Sigmoid colon (tissue), 6 donors: ENCODE measurements at regions not wholly inside any gene's neighbourhood (a gene's known extent, or its start where the extent isn't known, plus 50 kb on each side); places are given as distances from the start of the nearest gene placed in this dataset.

Source experiments
- DNase-seq: peaks from one replicate; pipeline ENCODE4 v3.0.0-alpha.2; 2019
- H3K27ac ChIP-seq, 4 donors: fragments of 200-600 bp; sonication (generic); one replicate each; pipeline ENCODE4 v1.5.1; 2016 to 2019; ENCODE audit warnings: mild to moderate bottlenecking in 1 of 4
- H3K27me3 ChIP-seq, 3 donors: fragments of 200-600 bp; sonication (generic); one replicate each; pipeline ENCODE4 v1.5.1; 2019; ENCODE audit warnings: mild to moderate bottlenecking in 1 of 3
- H3K36me3 ChIP-seq, 4 donors: fragments of 200-600 bp; sonication (generic); one replicate each; pipeline ENCODE4 v1.5.1; 2016 to 2019
- H3K4me1 ChIP-seq, 4 donors: fragments of 200-600 bp; sonication (generic); one replicate each; pipeline ENCODE4 v1.5.1; 2017 to 2019
- H3K4me3 ChIP-seq, 4 donors: fragments of 200-600 bp; sonication (generic); one replicate each; pipeline ENCODE4 v1.5.1; 2017 to 2019; ENCODE audit warnings: mild to moderate bottlenecking in 2 of 4, moderate library complexity in 1 of 4
- H3K9me3 ChIP-seq, 4 donors: fragments of 200-600 bp in 3 of 4; sonication (generic) in 3 of 4; one replicate each; pipeline versions ENCODE4 v1.5.1 to v1.6.1; 2013 to 2019
- EP300 ChIP-seq, 4 donors: sonication (generic); formaldehyde crosslinking; IDR thresholded peaks; one replicate each; pipeline ENCODE4 v1.6.1; 2017; ENCODE audit warnings: antibody characterized with exemption in 4 of 4
- POLR2A ChIP-seq, 2 donors: fragments of 450-650 bp; IDR thresholded peaks; one replicate each; pipeline ENCODE4 v1.6.1; 2016; ENCODE audit warnings: antibody characterized with exemption in 2 of 2, mild to moderate bottlenecking in 2 of 2, moderate library complexity in 2 of 2
- POLR2AphosphoS5 ChIP-seq, 4 donors: sonication (generic); formaldehyde crosslinking; IDR thresholded peaks; one replicate each; pipeline ENCODE4 v1.6.1; 2017; ENCODE audit warnings: antibody characterized with exemption in 4 of 4
- WGBS, 2 donors: extraction: QIAGEN DNeasy Blood & Tissue Kit; methylation state at CpG; one replicate each; pipeline ENCODE4 v1.1.7; 2013; 5-methylcytosine and 5-hydroxymethylcytosine counted together
- intact Hi-C: fragments of 100-400 bp; cut with DNase I; formaldehyde crosslinking; loops from one replicate; pipeline ENCODE4 v1.15.1; 2023
- TF ChIP-seq, protein P1 (sequence below), 4 experiments: fragments of 450-650 bp in 3 of 4; fragments of 200-600 bp in 1 of 4; IDR thresholded peaks; one replicate each; pipeline ENCODE4 v1.5.1; 2016 to 2019; ENCODE audit warnings: antibody characterized with exemption in 4 of 4, mild to moderate bottlenecking in 3 of 4, moderate library complexity in 2 of 4
- donor health status: healthy with polysubstance abuse.
- donor health status: healthy.

DNA sequence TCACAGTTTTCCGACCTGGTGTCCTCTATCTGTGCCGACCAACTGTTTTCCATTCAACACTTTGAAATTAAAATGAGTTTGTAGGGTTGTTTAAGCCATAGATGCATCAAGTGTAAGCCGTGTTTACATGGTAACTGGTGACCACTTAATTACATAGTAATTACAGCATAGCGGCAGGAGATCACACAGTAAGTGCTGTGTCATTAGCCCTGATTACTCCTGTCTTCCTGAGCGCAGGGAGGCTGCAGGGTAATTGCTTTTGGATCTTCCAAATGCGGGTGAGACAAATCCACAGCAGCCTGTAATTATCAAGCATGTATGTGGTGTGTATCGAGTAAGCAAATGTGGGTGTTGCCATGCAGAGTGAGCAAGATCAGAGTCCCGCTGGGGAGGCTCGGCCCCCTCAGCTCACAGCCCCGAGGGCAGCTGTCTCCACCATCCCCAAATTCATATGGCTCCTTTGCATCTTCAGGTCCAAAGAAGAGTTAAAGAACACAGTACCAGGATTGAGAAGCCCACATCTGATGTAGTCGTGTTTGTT is 71.5 kb upstream of the HDAC4 start:
- H3K36me3 ChIP-seq = no peaks in the 10 kb centered on the region
- H3K4me3 ChIP-seq = no peak overlapping the region
- no peak overlapping the region for H3K27ac ChIP-seq
- WGBS, 2 donors = 39 to 56% methylated on average over 11 of the region's 11 CpGs
- no peaks in the 10 kb centered on the region for H3K9me3 ChIP-seq
- TF ChIP-seq POLR2A (IDR thresholded peaks at IDR 0.05) (no peak), EP300 (IDR thresholded peaks at IDR 0.05) (no peak), POLR2AphosphoS5 (IDR thresholded peaks at IDR 0.05) (no peak)
- TF ChIP-seq, protein P1, sequence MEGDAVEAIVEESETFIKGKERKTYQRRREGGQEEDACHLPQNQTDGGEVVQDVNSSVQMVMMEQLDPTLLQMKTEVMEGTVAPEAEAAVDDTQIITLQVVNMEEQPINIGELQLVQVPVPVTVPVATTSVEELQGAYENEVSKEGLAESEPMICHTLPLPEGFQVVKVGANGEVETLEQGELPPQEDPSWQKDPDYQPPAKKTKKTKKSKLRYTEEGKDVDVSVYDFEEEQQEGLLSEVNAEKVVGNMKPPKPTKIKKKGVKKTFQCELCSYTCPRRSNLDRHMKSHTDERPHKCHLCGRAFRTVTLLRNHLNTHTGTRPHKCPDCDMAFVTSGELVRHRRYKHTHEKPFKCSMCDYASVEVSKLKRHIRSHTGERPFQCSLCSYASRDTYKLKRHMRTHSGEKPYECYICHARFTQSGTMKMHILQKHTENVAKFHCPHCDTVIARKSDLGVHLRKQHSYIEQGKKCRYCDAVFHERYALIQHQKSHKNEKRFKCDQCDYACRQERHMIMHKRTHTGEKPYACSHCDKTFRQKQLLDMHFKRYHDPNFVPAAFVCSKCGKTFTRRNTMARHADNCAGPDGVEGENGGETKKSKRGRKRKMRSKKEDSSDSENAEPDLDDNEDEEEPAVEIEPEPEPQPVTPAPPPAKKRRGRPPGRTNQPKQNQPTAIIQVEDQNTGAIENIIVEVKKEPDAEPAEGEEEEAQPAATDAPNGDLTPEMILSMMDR (IDR thresholded peaks at IDR 0.05) = no peak
- intact Hi-C loops = no loop called here
- no peaks in the 10 kb centered on the region for H3K27me3 ChIP-seq
- H3K4me1 ChIP-seq = no peaks in the 10 kb centered on the region
- peak; percentile 14 for DNase-seq

DNA sequence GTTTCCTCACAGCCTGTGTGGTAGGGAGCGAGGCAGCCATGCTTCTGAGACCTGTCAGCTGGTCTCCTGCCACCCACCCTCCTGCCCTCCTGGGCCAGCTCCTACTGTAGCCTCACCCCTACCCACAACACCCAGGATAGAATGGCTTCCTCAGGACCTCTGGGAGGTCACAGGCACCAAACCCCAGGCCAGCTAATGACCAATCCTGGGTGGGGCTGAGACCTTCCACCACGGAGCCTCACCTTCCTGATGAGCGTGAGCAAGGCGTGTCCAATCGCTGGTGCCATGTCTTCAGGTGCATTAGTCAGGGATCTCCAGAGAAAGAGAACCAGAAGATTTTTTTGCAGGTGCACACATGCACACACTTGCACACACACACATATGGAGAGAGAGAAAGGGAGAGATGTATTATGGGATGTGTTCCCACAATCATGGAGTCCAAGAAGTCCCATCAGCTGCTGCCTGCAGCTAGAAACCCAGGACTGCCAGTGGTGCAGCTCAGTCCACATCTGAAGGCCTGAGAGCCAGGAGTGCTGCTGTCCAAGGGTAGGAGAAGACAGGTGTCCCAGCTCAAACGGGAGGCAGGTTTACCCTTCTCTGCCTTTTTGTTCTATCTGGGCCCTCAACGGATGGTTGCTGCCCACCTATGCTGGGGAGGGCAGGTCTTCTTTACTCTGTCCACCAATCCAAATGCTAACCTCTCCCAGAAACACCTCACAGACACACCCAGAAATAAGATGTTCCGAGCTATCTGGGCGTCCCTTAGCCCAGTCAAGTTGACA is 70.4 kb upstream of the HDAC4 start:
- no peaks in the 10 kb centered on the region for H3K4me1 ChIP-seq
- DNase-seq = peak; percentile 25
- WGBS, 2 donors = 81 to 88% methylated on average over 9 of the region's 9 CpGs

DNA sequence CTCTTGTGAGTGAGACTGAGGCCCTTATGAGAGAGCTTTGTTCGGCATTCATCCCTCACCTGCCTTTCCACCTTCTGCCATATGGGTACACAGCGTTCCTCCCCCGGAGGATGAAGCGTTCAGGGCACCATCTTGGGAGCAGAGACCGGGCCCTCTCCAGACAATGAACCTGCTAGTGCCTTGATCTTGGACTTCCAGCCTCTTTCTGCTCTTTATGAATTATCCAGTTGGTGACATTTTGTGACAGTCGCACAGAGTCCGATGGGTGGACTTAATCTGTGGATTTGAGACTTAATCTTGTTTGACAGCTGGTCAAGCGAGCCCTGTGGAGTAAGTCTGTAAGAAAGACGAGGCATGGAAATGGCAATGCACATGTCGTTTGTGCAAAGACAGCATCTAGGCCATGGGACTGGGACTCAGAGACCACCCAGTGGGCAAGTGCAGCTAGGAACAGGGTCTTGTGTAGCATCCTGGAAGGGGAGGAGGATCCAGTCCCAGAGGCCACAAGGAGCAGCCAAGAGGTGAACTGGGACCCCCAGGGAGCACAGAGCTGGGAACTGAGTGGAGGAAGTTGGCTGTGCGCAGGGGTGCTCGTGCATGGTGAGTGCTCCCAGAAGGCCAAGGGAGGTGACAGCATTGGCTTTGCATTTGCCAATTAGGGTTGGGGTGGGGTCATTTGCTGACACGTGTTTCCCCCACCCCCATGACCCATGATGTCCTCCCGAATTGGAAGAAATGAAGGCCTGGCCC is 69.5 kb upstream of the HDAC4 start:
- Histone ChIP-seq H3K4me1 (peaks cover 0 to 6% (median 3%) of the 10 kb centered on the region in 4 donors), H3K27ac (no peak overlapping the region), H3K27me3 (no peaks in the 10 kb centered on the region), H3K9me3 (no peaks in the 10 kb centered on the region), H3K36me3 (no peaks in the 10 kb centered on the region), H3K4me3 (no peak overlapping the region)
- intact Hi-C loops = no loop called here
- no peak for TF ChIP-seq EP300 (IDR thresholded peaks at IDR 0.05)
- TF ChIP-seq POLR2AphosphoS5 (IDR thresholded peaks at IDR 0.05) = no peak
- TF ChIP-seq, protein P1 (IDR thresholded peaks at IDR 0.05) = no peak
- TF ChIP-seq POLR2A (IDR thresholded peaks at IDR 0.05) = no peak
- peak; percentile 48 for DNase-seq
- 89 to 91% methylated on average over 14 of the region's 14 CpGs for WGBS, 2 donors

More for the DNA sequence above, 70.4 kb upstream of the HDAC4 start:
- no peaks in the 10 kb centered on the region for H3K36me3 ChIP-seq
- no peaks in the 10 kb centered on the region for H3K9me3 ChIP-seq
- no peak overlapping the region for H3K27ac ChIP-seq
- H3K4me3 ChIP-seq = no peak overlapping the region
- H3K27me3 ChIP-seq = no peaks in the 10 kb centered on the region
- intact Hi-C loops = no loop called here
- TF ChIP-seq POLR2AphosphoS5 (IDR thresholded peaks at IDR 0.05) (no peak), POLR2A (IDR thresholded peaks at IDR 0.05) (no peak), EP300 (IDR thresholded peaks at IDR 0.05) (no peak)
- TF ChIP-seq, protein P1 (IDR thresholded peaks at IDR 0.05) = no peak

DNA sequence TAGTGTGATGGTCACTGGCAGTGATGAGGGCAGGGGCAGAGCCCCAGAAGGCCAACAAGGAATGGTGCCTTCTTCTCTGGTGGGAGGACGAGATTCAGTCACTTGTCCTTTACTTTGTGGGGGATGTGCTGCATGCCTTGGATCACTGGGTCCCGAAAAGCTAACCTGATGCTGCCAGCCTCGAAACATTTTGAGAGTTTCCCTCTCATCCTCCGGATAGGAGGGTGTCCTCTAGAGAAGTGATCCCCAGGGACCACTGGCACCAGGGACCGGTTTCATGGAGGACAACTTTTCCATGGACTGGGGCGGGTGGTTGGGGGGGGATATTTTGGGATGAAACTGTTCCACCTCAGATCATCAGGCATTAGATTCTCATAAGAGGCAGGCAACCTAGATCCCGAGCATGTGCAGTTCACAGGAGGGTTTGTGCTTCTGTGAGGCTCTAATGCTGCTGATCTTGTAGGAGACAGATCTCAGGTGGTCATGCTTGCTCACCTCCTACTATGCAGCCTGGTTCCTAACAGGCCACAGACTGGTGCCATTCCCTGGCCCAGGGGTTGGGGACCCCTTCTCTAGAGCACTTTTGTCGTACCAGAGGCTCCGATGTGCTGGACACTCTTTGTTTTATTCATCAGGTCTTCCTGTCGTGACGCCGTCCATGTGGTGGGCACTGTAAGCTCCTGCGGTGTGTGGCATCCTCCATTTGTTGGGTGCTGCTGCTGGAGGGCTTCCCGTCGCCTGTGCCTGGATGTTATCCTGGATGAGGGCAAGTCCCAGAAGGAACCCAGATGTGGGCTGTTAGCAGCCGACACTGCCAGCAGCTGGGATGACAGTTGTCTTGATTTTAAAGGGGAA is 68.5 kb upstream of the HDAC4 start:
- Histone ChIP-seq H3K27me3 (no peaks in the 10 kb centered on the region), H3K36me3 (no peaks in the 10 kb centered on the region), H3K9me3 (no peaks in the 10 kb centered on the region), H3K4me1 (peaks cover 0 to 13% (median 8%) of the 10 kb centered on the region in 4 donors), H3K27ac (no peak overlapping the region), H3K4me3 (no peak overlapping the region)
- WGBS, 2 donors = 89 to 91% methylated on average over 16 of the region's 16 CpGs
- DNase-seq = peak; percentile 55
- TF ChIP-seq, protein P1 (IDR thresholded peaks at IDR 0.05) = no peak
- TF ChIP-seq POLR2A (IDR thresholded peaks at IDR 0.05) (no peak), EP300 (IDR thresholded peaks at IDR 0.05) (no peak), POLR2AphosphoS5 (IDR thresholded peaks at IDR 0.05) (no peak)
- intact Hi-C loops = no loop called here
